Ovary (tissue), 7 donors: ENCODE measurements at regions not wholly inside any gene's neighbourhood (a gene's known extent, or its start where the extent isn't known, plus 50 kb on each side); places are given as distances from the start of the nearest gene placed in this dataset.
"Not testable (repeated sequence)": the region's sequence is repeated elsewhere in the genome, so short reads cannot be mapped to it uniquely, and the experiment has no call there.

Experiments
- DNase-seq, 5 donors: peaks; one replicate each; pipeline ENCODE4 v3.0.0-alpha.2; 2019 to 2020
- H3K27ac ChIP-seq, 2 donors: fragments of 200-600 bp; one replicate each; pipeline versions ENCODE4 v1.5.1 to v1.8.0; 2019 to 2022
- H3K27me3 ChIP-seq: fragments of 200-600 bp; one replicate; pipeline ENCODE4 v1.8.0; 2022
- H3K36me3 ChIP-seq: fragments of 200-600 bp; sonication (generic); one replicate; pipeline ENCODE4 v1.5.1; 2019
- H3K4me1 ChIP-seq: one replicate; pipeline ENCODE4 v1.8.1; 2013; ENCODE audit warnings: mild to moderate bottlenecking, moderate library complexity; ENCODE audit not compliant: insufficient read depth
- H3K4me3 ChIP-seq: fragments of 200-600 bp; sonication (generic); one replicate; pipeline ENCODE4 v1.5.1; 2017
- H3K9me3 ChIP-seq, 2 donors: fragments of 200-600 bp in 1 of 2; sonication (generic) in 1 of 2; one replicate each; pipeline versions ENCODE4 v1.5.1 to v1.8.1; 2013 to 2019; ENCODE audit warnings: mild to moderate bottlenecking in 1 of 2, moderate library complexity in 1 of 2
- WGBS, 3 donors: extraction: QIAGEN DNeasy Blood & Tissue Kit in 1 of 3; methylation state at CpG; one replicate each; pipeline versions ENCODE4 v1.1.5 to v1.1.7; 2013 to 2017; 5-methylcytosine and 5-hydroxymethylcytosine counted together
- intact Hi-C, 4 donors: fragments of 100-400 bp; cut with DNase I; formaldehyde crosslinking; loops; one replicate each; pipeline versions ENCODE4 v1.11.0 to v1.15.1; 2022 to 2023
- donor health status: DM: no; HTN: no; CAD: no; lungs with moderate emphysema.
- donor health status: DM: no; HTN: no; CAD: no.
- donor health status: Bipolar disorder and iron deficiency.
- donor health status: DM: no; HTN: no; CAD: no.
- donor health status: DM: yes; HTN: yes; CAD: no.

GRCh38 chr21:9035225-9035624, 1486.2 kb upstream of the TPTE start:
- DNase-seq, H3K4me3 ChIP-seq, H3K27me3 ChIP-seq, H3K4me1 ChIP-seq, H3K36me3 ChIP-seq, intact Hi-C loops, H3K27ac ChIP-seq, H3K9me3 ChIP-seq: not testable (repeated sequence)
- WGBS, 3 donors, result 75% methylated on average over 1 of the region's 1 CpG; no CpG with 5 or more reads in 2 of the 3 donors

GRCh38 chr21:9035970-9036369, 1485.4 kb upstream of the TPTE start:
- H3K9me3 ChIP-seq, H3K27me3 ChIP-seq, H3K4me1 ChIP-seq, H3K36me3 ChIP-seq, DNase-seq, intact Hi-C loops, H3K4me3 ChIP-seq, H3K27ac ChIP-seq: not testable (repeated sequence)
- 83% methylated on average over 1 of the region's 2 CpGs; no CpG with 5 or more reads in 2 of the 3 donors for WGBS, 3 donors

GRCh38 chr21:9036966-9037587, 1484.3 kb upstream of the TPTE start:
- WGBS, 3 donors, result 61 to 80% (median 74%) methylated on average over 1 to 4 of the region's 4 CpGs
- intact Hi-C loops, result not testable (repeated sequence)

GRCh38 chr21:9037588-9038544, 1483.5 kb upstream of the TPTE start:
- H3K4me1 ChIP-seq, intact Hi-C loops, H3K4me3 ChIP-seq, H3K9me3 ChIP-seq, H3K36me3 ChIP-seq, H3K27ac ChIP-seq, H3K27me3 ChIP-seq: not testable (repeated sequence)
- WGBS, 3 donors, result 62 to 63% (median 62%) methylated on average over 33 to 38 of the region's 39 CpGs
- peak in 1 of 5 donors; percentile 8 for DNase-seq

More at GRCh38 chr21:9036966-9037587, 1484.3 kb upstream of the TPTE start:
- H3K36me3 ChIP-seq, H3K9me3 ChIP-seq, H3K4me3 ChIP-seq, DNase-seq, H3K27ac ChIP-seq, H3K27me3 ChIP-seq, H3K4me1 ChIP-seq: not testable (repeated sequence)

GRCh38 chr21:9039520-9040365, 1481.6 kb upstream of the TPTE start:
- H3K36me3 ChIP-seq, H3K9me3 ChIP-seq, intact Hi-C loops, H3K27me3 ChIP-seq, H3K4me1 ChIP-seq, H3K27ac ChIP-seq, H3K4me3 ChIP-seq: not testable (repeated sequence)
- peak in 1 of 5 donors; percentile 7 for DNase-seq
- whole genome bisulfite sequencing, 3 donors, result 69 to 76% (median 73%) methylated on average over 44 to 45 of the region's 45 CpGs

- H3K4me1 ChIP-seq, DNase-seq, H3K27me3 ChIP-seq, H3K4me3 ChIP-seq, H3K36me3 ChIP-seq, intact Hi-C loops, H3K27ac ChIP-seq, H3K9me3 ChIP-seq: not testable (repeated sequence)
- 71 to 74% (median 73%) methylated on average over 19 of the region's 19 CpGs for WGBS, 3 donors
These were observed 1481.0 kb upstream of the TPTE start for GRCh38 chr21:9040406-9040805.

- H3K27ac ChIP-seq, DNase-seq, H3K27me3 ChIP-seq, intact Hi-C loops, H3K4me1 ChIP-seq, H3K9me3 ChIP-seq, H3K4me3 ChIP-seq, H3K36me3 ChIP-seq: not testable (repeated sequence)
- WGBS, 3 donors, result 82 to 84% (median 82%) methylated on average over 6 to 31 of the region's 33 CpGs
These were observed 1480.0 kb upstream of the TPTE start for GRCh38 chr21:9041175-9041948.

- H3K4me1 ChIP-seq, H3K36me3 ChIP-seq, intact Hi-C loops, H3K27me3 ChIP-seq, H3K4me3 ChIP-seq, H3K9me3 ChIP-seq, H3K27ac ChIP-seq: not testable (repeated sequence)
- 53 to 77% (median 70%) methylated on average over 10 to 11 of the region's 38 CpGs for WGBS, 3 donors
- DNase-seq, result peak in 1 of 5 donors; percentile 9
These were observed 1478.3 kb upstream of the TPTE start for GRCh38 chr21:9043089-9043488.

GRCh38 chr21:9046870-9047269, 1474.5 kb upstream of the TPTE start:
- 54 to 71% (median 56%) methylated on average over 7 to 14 of the region's 14 CpGs for WGBS, 3 donors
- H3K36me3 ChIP-seq, H3K4me1 ChIP-seq, DNase-seq, H3K9me3 ChIP-seq, intact Hi-C loops, H3K27me3 ChIP-seq, H3K4me3 ChIP-seq, H3K27ac ChIP-seq: not testable (repeated sequence)

GRCh38 chr21:9067515-9067914, 1453.9 kb upstream of the TPTE start:
- intact Hi-C loops, H3K27ac ChIP-seq, H3K4me3 ChIP-seq, H3K9me3 ChIP-seq, DNase-seq, H3K27me3 ChIP-seq, H3K36me3 ChIP-seq, H3K4me1 ChIP-seq: not testable (repeated sequence)
- WGBS, 3 donors, result 58% methylated on average over 2 of the region's 6 CpGs; no CpG with 5 or more reads in 2 of the 3 donors

- 78 to 82% (median 81%) methylated on average over 9 to 10 of the region's 11 CpGs for WGBS, 3 donors
- H3K27ac ChIP-seq, intact Hi-C loops, H3K9me3 ChIP-seq, H3K4me3 ChIP-seq, H3K4me1 ChIP-seq, H3K36me3 ChIP-seq, DNase-seq, H3K27me3 ChIP-seq: not testable (repeated sequence)
These were observed 1452.8 kb upstream of the TPTE start for GRCh38 chr21:9068622-9069021.
